ENCODE measurements at regions not wholly inside any gene's neighbourhood (a gene's known extent, or its start where the extent isn't known, plus 50 kb on each side); places are given as distances from the start of the nearest gene placed in this dataset.

- TF ChIP-seq CTCF (IDR thresholded peaks at IDR 0.05; ENCODE audit: low read depth, low read length, missing control alignments) = no peak
- no peak for DNase-seq (ENCODE audit: extremely low read depth, low read depth)
- no peak overlapping the region for H3K4me3 ChIP-seq (replicated peaks; ENCODE audit: low read depth, low read length)
Measured at GRCh38 chr4:164485136-164485535, 268.8 kb upstream of the SMIM31 start.

- no peak overlapping the region for H3K4me3 ChIP-seq (replicated peaks; ENCODE audit: low read depth, low read length)
- no peak for DNase-seq (ENCODE audit: extremely low read depth, low read depth)
- TF ChIP-seq CTCF (IDR thresholded peaks at IDR 0.05; ENCODE audit: low read depth, low read length, missing control alignments) = no peak
Measured at GRCh38 chr4:164488114-164488513, 265.8 kb upstream of the SMIM31 start.

- no peak for DNase-seq (ENCODE audit: extremely low read depth, low read depth)
- no peak overlapping the region for H3K4me3 ChIP-seq (replicated peaks; ENCODE audit: low read depth, low read length)
- TF ChIP-seq CTCF (IDR thresholded peaks at IDR 0.05; ENCODE audit: low read depth, low read length, missing control alignments) = no peak
Measured at GRCh38 chr4:164501074-164501473, 252.9 kb upstream of the SMIM31 start.

- no peak for TF ChIP-seq CTCF (IDR thresholded peaks at IDR 0.05; ENCODE audit: low read depth, low read length, missing control alignments)
- no peak for DNase-seq (ENCODE audit: extremely low read depth, low read depth)
- no peak overlapping the region for H3K4me3 ChIP-seq (replicated peaks; ENCODE audit: low read depth, low read length)
Measured at GRCh38 chr4:164503874-164504273, 250.1 kb upstream of the SMIM31 start.

- no peak for DNase-seq (ENCODE audit: extremely low read depth, low read depth)
- H3K4me3 ChIP-seq (replicated peaks; ENCODE audit: low read depth, low read length) = no peak overlapping the region
- no peak for TF ChIP-seq CTCF (IDR thresholded peaks at IDR 0.05; ENCODE audit: low read depth, low read length, missing control alignments)
Measured at GRCh38 chr4:164508097-164508496, 245.8 kb upstream of the SMIM31 start.

- no peak for TF ChIP-seq CTCF (IDR thresholded peaks at IDR 0.05; ENCODE audit: low read depth, low read length, missing control alignments)
- no peak for DNase-seq (ENCODE audit: extremely low read depth, low read depth)
- no peak overlapping the region for H3K4me3 ChIP-seq (replicated peaks; ENCODE audit: low read depth, low read length)
Measured at GRCh38 chr4:164508771-164509170, 245.2 kb upstream of the SMIM31 start.

DNA sequence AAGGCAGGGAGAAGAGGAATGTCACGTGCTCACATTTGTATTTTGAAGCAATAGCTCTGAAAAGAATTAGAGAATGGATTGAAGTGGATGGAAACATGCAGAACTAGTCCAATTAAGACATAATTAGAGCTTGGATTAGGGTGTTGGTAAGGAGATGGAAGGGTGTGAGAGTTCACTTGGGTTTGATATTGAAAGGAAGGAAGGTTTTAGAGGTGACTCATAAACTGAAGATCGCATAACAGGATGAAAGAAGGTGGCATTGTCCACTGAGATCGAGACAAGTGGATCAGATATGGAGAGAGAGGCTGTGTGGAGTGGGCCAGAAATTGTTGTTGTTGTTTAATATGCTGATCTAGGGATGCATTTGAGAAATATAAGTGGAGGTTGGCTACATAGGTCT is 244.0 kb upstream of the SMIM31 start:
- TF ChIP-seq CTCF (IDR thresholded peaks at IDR 0.05; ENCODE audit: low read depth, low read length, missing control alignments) = no peak
- no peak for DNase-seq (ENCODE audit: extremely low read depth, low read depth)
- H3K4me3 ChIP-seq (replicated peaks; ENCODE audit: low read depth, low read length) = no peak overlapping the region
